Common myeloid progenitor, CD34-positive (primary cell): ENCODE measurements at regions not wholly inside any gene's neighbourhood (a gene's known extent, or its start where the extent isn't known, plus 50 kb on each side); places are given as distances from the start of the nearest gene placed in this dataset.

Source experiments
- CTCF ChIA-PET: fragments of 350-600 bp; sonication (Branson Sonifier 250); formaldehyde crosslinking; loops from one replicate; lab custom pipeline; 2021; ENCODE audit warnings: antibody characterized with exemption; lab: Charles Lee
- POLR2A ChIA-PET: fragments of 350-600 bp; sonication (Branson Sonifier 250); formaldehyde crosslinking; loops from one replicate; lab custom pipeline; 2021; ENCODE audit warnings: antibody characterized with exemption; lab: Charles Lee
- DNase-seq, 3 donors: peaks; one replicate each; pipeline versions ENCODE4 v3.0.0 to v3.0.0-alpha.2; 2013
- H3K27ac ChIP-seq, 2 experiments: 1 replicate in 1 of 2; 2 replicates in 1 of 2; pipeline ENCODE4 v1.7.0; 2013; ENCODE audit warnings: inconsistent platforms in 2 of 2, low read length in 2 of 2, mild to moderate bottlenecking in 2 of 2, low read depth in 1 of 2, moderate library complexity in 1 of 2; ENCODE audit not compliant: severe bottlenecking in 2 of 2, insufficient read depth in 1 of 2, poor library complexity in 1 of 2
- H3K27me3 ChIP-seq, 5 experiments: replicated peaks in 2 of 5; 1 replicate in 3 of 5; 2 replicates in 2 of 5; pipeline versions ENCODE4 v1.6.1 to v1.7.0; 2013; ENCODE audit warnings: low read length in 4 of 5, mild to moderate bottlenecking in 2 of 5, moderate library complexity in 2 of 5, inconsistent platforms in 1 of 5; ENCODE audit not compliant: insufficient read depth in 5 of 5, control insufficient read depth in 4 of 5
- H3K36me3 ChIP-seq, 4 experiments: 1 replicate in 2 of 4; 2 replicates in 2 of 4; pipeline versions ENCODE4 v1.6.1 to v1.7.0; 2013; ENCODE audit warnings: low read length in 3 of 4, control low read depth in 1 of 4, mild to moderate bottlenecking in 1 of 4; ENCODE audit not compliant: control insufficient read depth in 4 of 4, insufficient read depth in 4 of 4
- H3K4me1 ChIP-seq, 4 experiments: 1 replicate in 3 of 4; 2 replicates in 1 of 4; pipeline versions ENCODE4 v1.6.1 to v1.7.1; 2013; ENCODE audit warnings: low read length in 3 of 4, mild to moderate bottlenecking in 3 of 4, control low read depth in 1 of 4, inconsistent platforms in 1 of 4, moderate library complexity in 1 of 4; ENCODE audit not compliant: control insufficient read depth in 4 of 4, insufficient read depth in 4 of 4; ENCODE audit errors: control extremely low read depth in 1 of 4
- H3K4me3 ChIP-seq, 7 experiments: 1 replicate in 4 of 7; 2 replicates in 3 of 7; pipeline versions ENCODE4 v1.5.1 to v1.7.0; 2013; ENCODE audit warnings: mild to moderate bottlenecking in 7 of 7, low read length in 6 of 7, moderate library complexity in 6 of 7, inconsistent platforms in 2 of 7, low read depth in 2 of 7, control low read depth in 1 of 7; ENCODE audit not compliant: insufficient read depth in 4 of 7, control insufficient read depth in 1 of 7; ENCODE audit errors: extremely low read depth in 1 of 7
- H3K9me3 ChIP-seq, 5 experiments: 1 replicate in 4 of 5; 2 replicates in 1 of 5; pipeline versions ENCODE4 v1.6.1 to v1.7.1; 2013; ENCODE audit warnings: low read length in 4 of 5, mild to moderate bottlenecking in 2 of 5, inconsistent platforms in 1 of 5, low read depth in 1 of 5, moderate library complexity in 1 of 5; ENCODE audit not compliant: control insufficient read depth in 4 of 5, insufficient read depth in 2 of 5; ENCODE audit errors: control extremely low read depth in 1 of 5
- WGBS: methylation state at CpG from one replicate; pipeline ENCODE4 v1.1.5; 2013; ENCODE audit not compliant: insufficient coverage; 5-methylcytosine and 5-hydroxymethylcytosine counted together

- POLR2A ChIA-PET, result no interaction called here
- H3K27ac ChIP-seq, result no peak overlapping the region
- H3K4me1 ChIP-seq, result peaks cover 0 to 4% (median 2%) of the 10 kb centered on the region in 4 experiments
- H3K36me3 ChIP-seq, result no peaks in the 10 kb centered on the region
- CTCF ChIA-PET, result no interaction called here
- 88% methylated on average over 1 of the region's 3 CpGs for WGBS
- no peaks in the 10 kb centered on the region for H3K27me3 ChIP-seq
- DNase-seq, result no peak
- no peaks in the 10 kb centered on the region for H3K9me3 ChIP-seq
- H3K4me3 ChIP-seq, result no peak overlapping the region
These were observed 77.9 kb downstream of the FOXB1 start for GRCh38 chr15:60081976-60082375.

GRCh38 chr15:60083318-60083717, 79.2 kb downstream of the FOXB1 start:
- 90% methylated on average over 2 of the region's 3 CpGs for WGBS
- no peak overlapping the region for H3K4me3 ChIP-seq
- H3K9me3 ChIP-seq, result no peaks in the 10 kb centered on the region
- H3K27ac ChIP-seq, result no peak overlapping the region
- CTCF ChIA-PET, result interaction anchor here (1.1 kb wide), 1 partner anchor 44 kb away, joined by 3 read pairs; no protein-coding TSS in a partner anchor
- no peaks in the 10 kb centered on the region for H3K36me3 ChIP-seq
- DNase-seq, result no peak
- POLR2A ChIA-PET, result no interaction called here
- no peaks in the 10 kb centered on the region for H3K4me1 ChIP-seq
- H3K27me3 ChIP-seq, result no peaks in the 10 kb centered on the region

DNA sequence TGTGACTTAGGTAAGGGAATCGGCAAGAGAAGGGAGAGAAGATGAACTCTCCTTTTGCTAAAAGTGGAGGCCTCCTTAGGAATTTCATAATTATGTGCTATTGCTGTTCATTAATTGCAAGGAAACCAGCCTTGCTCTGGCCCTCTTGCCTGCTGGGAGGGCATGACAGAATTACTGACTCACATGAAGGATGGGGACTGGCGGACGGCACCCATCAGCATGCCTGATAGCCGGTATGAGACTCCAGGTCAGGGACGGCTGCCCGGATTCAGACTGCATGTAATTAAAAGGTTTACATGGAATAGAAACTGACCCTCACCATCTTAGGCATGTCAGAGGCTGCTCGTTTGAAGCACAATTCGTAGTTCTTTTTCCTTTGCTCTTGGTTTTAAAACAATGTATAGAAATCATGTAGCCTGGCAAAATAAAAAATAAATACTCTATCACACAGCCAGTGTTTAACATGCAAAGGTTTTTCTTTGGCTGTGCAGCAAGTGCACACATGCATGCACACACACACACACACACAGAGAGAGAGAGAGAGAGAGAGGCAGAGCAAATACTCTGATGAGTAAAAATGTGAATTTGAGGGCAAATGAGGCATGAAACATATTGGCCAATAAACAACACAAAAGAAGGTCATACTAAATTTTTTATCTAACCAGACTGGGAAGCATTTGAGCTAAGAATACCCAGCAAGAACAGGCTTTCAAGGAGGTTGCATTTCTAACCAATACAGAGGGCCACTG, 82.7 kb downstream of the FOXB1 start:
- Histone ChIP-seq H3K27ac (no peak overlapping the region), H3K9me3 (no peaks in the 10 kb centered on the region), H3K36me3 (no peaks in the 10 kb centered on the region), H3K4me3 (no peak overlapping the region), H3K4me1 (no peaks in the 10 kb centered on the region), H3K27me3 (no peaks in the 10 kb centered on the region)
- 95% methylated on average over 6 of the region's 8 CpGs for WGBS
- DNase-seq, result no peak
- POLR2A ChIA-PET, result interaction anchor here (0.7 kb wide), 1 partner anchor 1378 kb away, joined by 3 read pairs; no protein-coding TSS in a partner anchor
- CTCF ChIA-PET, result no interaction called here

DNA sequence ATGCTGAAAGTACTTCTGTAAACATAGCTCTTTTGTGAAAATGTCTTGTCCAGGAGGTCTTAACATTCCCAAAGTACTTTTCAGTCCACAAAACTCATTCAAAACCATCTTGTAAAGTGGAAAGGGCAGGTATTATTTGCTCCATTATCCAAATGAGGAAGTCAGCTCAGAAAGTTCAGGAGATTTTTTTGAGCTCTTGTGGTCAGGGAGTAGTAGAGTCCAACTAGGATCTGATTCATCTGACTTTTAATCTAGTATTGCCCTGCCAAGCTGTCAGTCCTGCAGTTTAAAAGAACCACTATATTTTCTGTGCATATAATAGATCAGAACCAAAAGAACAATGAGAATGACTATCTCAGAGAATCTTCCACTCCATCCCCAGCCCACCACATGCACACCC, 83.5 kb downstream of the FOXB1 start:
- ChIA-PET CTCF (no interaction called here), POLR2A (interaction anchor here (0.6 to 0.7 kb wide), 2 partner anchors 95 to 1379 kb away, joined by 3 to 4 read pairs; no protein-coding TSS in a partner anchor)
- H3K4me1 ChIP-seq, result no peaks in the 10 kb centered on the region
- H3K4me3 ChIP-seq, result no peak overlapping the region
- no peaks in the 10 kb centered on the region for H3K27me3 ChIP-seq
- DNase-seq, result no peak
- H3K36me3 ChIP-seq, result no peaks in the 10 kb centered on the region
- H3K27ac ChIP-seq, result no peak overlapping the region
- no peaks in the 10 kb centered on the region for H3K9me3 ChIP-seq

GRCh38 chr15:60090747-60091146, 86.6 kb downstream of the FOXB1 start:
- POLR2A ChIA-PET, result no interaction called here
- 96% methylated on average over 2 of the region's 3 CpGs for WGBS
- H3K27me3 ChIP-seq, result no peaks in the 10 kb centered on the region
- CTCF ChIA-PET, result interaction anchor here (0.5 kb wide), 1 partner anchor 788 kb away, joined by 3 read pairs; no protein-coding TSS in a partner anchor
- no peak for DNase-seq
- no peaks in the 10 kb centered on the region for H3K4me1 ChIP-seq
- H3K27ac ChIP-seq, result no peak overlapping the region
- H3K4me3 ChIP-seq, result no peak overlapping the region
- no peaks in the 10 kb centered on the region for H3K36me3 ChIP-seq
- no peaks in the 10 kb centered on the region for H3K9me3 ChIP-seq

GRCh38 chr15:60091157-60091556, 87.0 kb downstream of the FOXB1 start:
- 91% methylated on average over 5 of the region's 5 CpGs for WGBS
- ChIA-PET POLR2A (interaction anchor here (0.6 kb wide), 1 partner anchor 32 kb away, joined by 3 read pairs; no protein-coding TSS in a partner anchor), CTCF (no interaction called here)
- Histone ChIP-seq H3K9me3 (peaks cover 0 to under 1% (median 0%) of the 10 kb centered on the region in 5 experiments), H3K27ac (no peak overlapping the region), H3K27me3 (no peaks in the 10 kb centered on the region), H3K36me3 (no peaks in the 10 kb centered on the region), H3K4me3 (no peak overlapping the region), H3K4me1 (no peaks in the 10 kb centered on the region)
- DNase-seq, result no peak

DNA sequence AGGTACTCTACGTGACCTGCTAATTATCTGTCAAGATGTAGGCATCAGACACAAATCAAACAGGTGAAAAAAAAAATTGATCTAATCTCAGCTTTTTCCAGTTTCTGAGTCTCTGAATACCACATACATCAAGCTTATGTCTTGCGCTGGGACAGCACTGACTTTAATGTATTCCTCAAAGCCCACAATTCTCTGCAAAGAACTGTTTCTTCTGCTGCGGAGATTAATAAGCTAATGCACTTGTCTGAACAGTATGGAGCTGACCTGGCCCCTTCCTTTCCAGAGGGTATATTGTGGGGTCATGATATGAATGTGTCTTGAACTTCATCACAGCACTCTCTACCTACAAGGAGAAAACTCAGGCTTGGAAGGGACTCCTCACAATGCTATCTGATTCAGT, 87.8 kb downstream of the FOXB1 start:
- no peaks in the 10 kb centered on the region for H3K4me1 ChIP-seq
- peaks cover 0 to 6% (median 0%) of the 10 kb centered on the region in 5 experiments for H3K9me3 ChIP-seq
- H3K4me3 ChIP-seq, result no peak overlapping the region
- DNase-seq, result no peak
- POLR2A ChIA-PET, result interaction anchor here (0.6 kb wide), 1 partner anchor 32 kb away, joined by 3 read pairs; no protein-coding TSS in a partner anchor
- H3K27ac ChIP-seq, result no peak overlapping the region
- H3K36me3 ChIP-seq, result no peaks in the 10 kb centered on the region
- WGBS, result 97% methylated on average over 3 of the region's 3 CpGs
- H3K27me3 ChIP-seq, result no peaks in the 10 kb centered on the region
- CTCF ChIA-PET, result no interaction called here
